HepG2 (cell line): ENCODE measurements at regions not wholly inside any gene's neighbourhood (a gene's known extent, or its start where the extent isn't known, plus 50 kb on each side); places are given as distances from the start of the nearest gene placed in this dataset.

Experiments
- ATAC-seq: fragments of 200-7000 bp; cut with Tn5 transposase; 3 replicates; pipeline ENCODE4 v1.9.1; 2020; ENCODE audit warnings: mild to moderate bottlenecking, moderate library complexity
- BruUV-seq: library from RNA; stranded (reverse); fragments of 400-500 nt; replicated peaks from 2 replicates; lab custom pipeline; 2021; lab: Mats Ljungman, UMichigan
- CTCF ChIA-PET: fragments of 300-600 bp; formaldehyde crosslinking; extraction: SDS; loops from one replicate; lab custom pipeline; 2021; ENCODE audit warnings: low total read pairs, inconsistent platforms, low intra/inter-chr PET ratio; lab: Yijun Ruan, JAX
- POLR2A ChIA-PET: fragments of 350-600 bp; sonication (Branson Sonifier 250); formaldehyde crosslinking; loops from one replicate; lab custom pipeline; 2020; ENCODE audit warnings: antibody characterized with exemption, inconsistent platforms; lab: Yijun Ruan, JAX
- DNase-seq: peaks from one replicate; pipeline ENCODE4 v3.0.0-alpha.2; 2015; ENCODE audit warnings: low spot score
- FAIRE-seq: peaks from 3 replicates; lab custom pipeline; 2011; peaks lifted over from hg19 to GRCh38; lab: Jason Lieb, UNC
- H2AFZ ChIP-seq: one replicate; pipeline ENCODE4 v1.6.1; 2011; ENCODE audit warnings: low read length, inconsistent platforms
- H3K27ac ChIP-seq: fragments of 300-600 bp; 3 replicates; pipeline ENCODE4 v1.8.0; 2011; ENCODE audit warnings: mixed run types, mild to moderate bottlenecking, mixed read lengths, low read length, inconsistent platforms; ENCODE audit not compliant: insufficient read depth; ENCODE audit errors: extremely low read length
- H3K27me3 ChIP-seq, 2 experiments: fragments of 200-600 bp in 1 of 2; 2 replicates in 1 of 2; 3 replicates in 1 of 2; pipeline versions ENCODE4 v1.6.0 to v1.8.0; 2011; ENCODE audit warnings: low read length in 2 of 2, mild to moderate bottlenecking in 2 of 2, moderate library complexity in 2 of 2, inconsistent platforms in 1 of 2; ENCODE audit not compliant: insufficient read depth in 2 of 2, control insufficient read depth in 1 of 2
- H3K36me3 ChIP-seq, 2 experiments: fragments of 200-600 bp in 1 of 2; replicated peaks in 1 of 2; 2 replicates in 1 of 2; 3 replicates in 1 of 2; pipeline versions ENCODE4 v1.5.1 to v1.8.0; 2011; ENCODE audit warnings: low read length in 2 of 2, inconsistent platforms in 1 of 2; ENCODE audit not compliant: insufficient read depth in 2 of 2, control insufficient read depth in 1 of 2
- H3K4me1 ChIP-seq: 2 replicates; pipeline ENCODE4 v1.5.1; 2012; ENCODE audit warnings: low read length, inconsistent platforms; ENCODE audit not compliant: insufficient read depth
- H3K4me2 ChIP-seq: 2 replicates; pipeline ENCODE4 v1.6.0; 2011; ENCODE audit warnings: low read depth, low read length, inconsistent platforms
- H3K4me3 ChIP-seq, 3 experiments: fragments of 200-600 bp in 1 of 3; sonication (generic), shearing (Covaris generic) in 1 of 3; replicated peaks in 1 of 3; 2 replicates each; pipeline ENCODE4 v1.5.1; 2011 to 2016; ENCODE audit warnings: low read length in 3 of 3, inconsistent platforms in 2 of 3, low read depth in 2 of 3, mild to moderate bottlenecking in 2 of 3, control low read depth in 1 of 3, mixed read lengths in 1 of 3; ENCODE audit not compliant: insufficient read depth in 1 of 3
- H3K79me2 ChIP-seq: one replicate; pipeline ENCODE4 v1.6.1; 2011; ENCODE audit warnings: low read length, inconsistent platforms; ENCODE audit not compliant: insufficient read depth
- H3K9ac ChIP-seq: 2 replicates; pipeline ENCODE4 v1.6.0; 2011; ENCODE audit warnings: mild to moderate bottlenecking, low read depth, low read length, inconsistent platforms; ENCODE audit not compliant: insufficient read depth
- H3K9me3 ChIP-seq: 2 replicates; pipeline ENCODE4 v1.5.1; 2012; ENCODE audit warnings: mild to moderate bottlenecking, low read length
- H4K20me1 ChIP-seq: 2 replicates; pipeline ENCODE4 v1.6.0; 2011; ENCODE audit warnings: inconsistent platforms, mild to moderate bottlenecking, low read length, moderate library complexity; ENCODE audit not compliant: insufficient read depth
- ATF7 ChIP-seq, 2 experiments: fragments of 450-650 bp in 1 of 2; sonication (generic) in 1 of 2; formaldehyde crosslinking in 1 of 2; IDR thresholded peaks; 2 replicates each; pipeline versions ENCODE4 v1.4.0 to v1.6.1; 2016 to 2020; ENCODE audit warnings: antibody characterized with exemption in 1 of 2, mild to moderate bottlenecking in 1 of 2, missing genetic modification reagents in 1 of 2
- E2F1 ChIP-seq: sonication (generic); formaldehyde crosslinking; IDR thresholded peaks from 2 replicates; pipeline ENCODE4 v1.5.0; 2020; ENCODE audit warnings: missing genetic modification reagents
- GTF2F1 ChIP-seq: fragments of 150-350 bp; IDR thresholded peaks from 2 replicates; pipeline ENCODE4 v1.6.1; 2014; ENCODE audit warnings: low read length
- HES4 ChIP-seq: sonication (generic); formaldehyde crosslinking; IDR thresholded peaks from 2 replicates; pipeline ENCODE4 v1.9.0; 2021; ENCODE audit warnings: mild to moderate bottlenecking, missing genetic modification reagents, borderline replicate concordance
- IRF2 ChIP-seq: IDR thresholded peaks from 2 replicates; pipeline ENCODE4 v1.6.1; 2018; ENCODE audit warnings: missing genetic modification reagents, missing compliant biosample characterization
- KAT7 ChIP-seq: IDR thresholded peaks from 2 replicates; pipeline ENCODE4 v1.6.1; 2018; ENCODE audit warnings: borderline replicate concordance, missing compliant biosample characterization
- MAFK ChIP-seq, 2 experiments: IDR thresholded peaks in 1 of 2; conservative IDR thresholded peaks in 1 of 2; 2 replicates each; pipeline ENCODE4 v1.6.1; 2011; ENCODE audit warnings: improper control_type of control experiment in 2 of 2, low read length in 2 of 2
- MBD4 ChIP-seq: IDR thresholded peaks from 2 replicates; pipeline ENCODE4 v1.6.1; 2012; ENCODE audit warnings: low read length, inconsistent platforms, borderline replicate concordance
- MBNL3 ChIP-seq: fragments of 250-450 bp; sonication (Bioruptor Pico); conservative IDR thresholded peaks from 2 replicates; pipeline ENCODE4 v1.8.0; 2022; ENCODE audit warnings: mild to moderate bottlenecking, inconsistent platforms
- MTA3 ChIP-seq: sonication (generic); formaldehyde crosslinking; IDR thresholded peaks from 2 replicates; pipeline ENCODE4 v1.4.0; 2020; ENCODE audit warnings: missing genetic modification reagents
- SIN3B ChIP-seq: fragments of 150-350 bp; IDR thresholded peaks from 2 replicates; pipeline ENCODE4 v1.6.1; 2014; ENCODE audit warnings: low read length
- SRY ChIP-seq: sonication (generic); formaldehyde crosslinking; IDR thresholded peaks from 2 replicates; pipeline ENCODE4 v1.8.0; 2022; ENCODE audit warnings: mild to moderate bottlenecking, missing genetic modification reagents
- TCF7 ChIP-seq: sonication (generic); IDR thresholded peaks from 2 replicates; pipeline ENCODE4 v1.6.1; 2016; ENCODE audit warnings: antibody characterized with exemption, low read depth
- ZFX ChIP-seq: sonication (generic); formaldehyde crosslinking; IDR thresholded peaks from 2 replicates; pipeline ENCODE4 v1.4.0; 2020; ENCODE audit warnings: mild to moderate bottlenecking, low read depth, missing genetic modification reagents, moderate library complexity
- ZNF205 ChIP-seq: IDR thresholded peaks from 2 replicates; pipeline ENCODE4 v1.6.1; 2018; ENCODE audit warnings: missing biosample characterization, missing genetic modification reagents
- ZNF660 ChIP-seq: sonication (generic); formaldehyde crosslinking; IDR thresholded peaks from 2 replicates; pipeline ENCODE4 v1.5.1; 2020; ENCODE audit warnings: mild to moderate bottlenecking, low read depth, missing genetic modification reagents, borderline replicate concordance
- WGBS: methylation state at CpG from one replicate; pipeline ENCODE4 v1.1.6; 2017; ENCODE audit warnings: low lambda C conversion rate; 5-methylcytosine and 5-hydroxymethylcytosine counted together
- in situ Hi-C: cut with HindIII; loops from 2 replicates; pipeline ENCODE4 v1.10.0; 2017; ENCODE audit warnings: low pct_unique_long_range_greater_than_20kb; ENCODE audit not compliant: extremely low pct_ligation_motif_present
- intact Hi-C: fragments of 100-400 bp; cut with micrococcal nuclease; formaldehyde crosslinking; loops from one replicate; pipeline ENCODE4 v1.10.0; 2022; ENCODE audit not compliant: unreplicated experiment

- 0% methylated on average over 2 of the region's 2 CpGs for WGBS
- no peaks in the 10 kb centered on the region for H3K4me1 ChIP-seq
- H3K27ac ChIP-seq = no peak overlapping the region
- BruUV-seq = no TSS peak
- FAIRE-seq (no peak), DNase-seq (no peak), ATAC-seq (no peak)
- H3K79me2 ChIP-seq = no peaks in the 10 kb centered on the region
- H3K9me3 ChIP-seq = no peaks in the 10 kb centered on the region
- no peaks in the 10 kb centered on the region for H4K20me1 ChIP-seq
- ChIA-PET CTCF (no interaction called here), POLR2A (no interaction called here)
- H3K27me3 ChIP-seq = no peaks in the 10 kb centered on the region
- H3K36me3 ChIP-seq = no peaks in the 10 kb centered on the region
- no peak for TF ChIP-seq ZNF660 (CRISPR knock-in tag)
- TF ChIP-seq ATF7 (IDR thresholded peaks at IDR 0.05) = no peak
- no peak for TF ChIP-seq ATF7 (CRISPR knock-in tag; IDR thresholded peaks at IDR 0.05)
- no peak for TF ChIP-seq SRY (CRISPR knock-in tag)
- no peak for TF ChIP-seq IRF2
- no peak for TF ChIP-seq ZFX
- no peak for TF ChIP-seq ZNF205 (CRISPR knock-in tag)
- no peak for TF ChIP-seq SIN3B
- no peak for TF ChIP-seq TCF7
- in situ Hi-C loops (no loop called here), intact Hi-C loops (no loop called here)
- no peak overlapping the region for H3K9ac ChIP-seq
- H3K4me3 ChIP-seq = no peak overlapping the region
- no peak overlapping the region for H3K4me2 ChIP-seq
- no peak overlapping the region for H2AFZ ChIP-seq
Measured at GRCh38 chr5:107268241-107268640, 402.5 kb downstream of the EFNA5 start.

GRCh38 chr5:107266100-107266499, 404.6 kb downstream of the EFNA5 start:
- Histone ChIP-seq H3K27ac (no peak overlapping the region), H3K9ac (no peak overlapping the region), H3K9me3 (no peaks in the 10 kb centered on the region), H3K36me3 (no peaks in the 10 kb centered on the region), H3K4me1 (no peaks in the 10 kb centered on the region), H2AFZ (no peak overlapping the region), H3K4me3 (no peak overlapping the region), H3K4me2 (no peak overlapping the region), H4K20me1 (no peaks in the 10 kb centered on the region), H3K79me2 (no peaks in the 10 kb centered on the region), H3K27me3 (no peaks in the 10 kb centered on the region)
- in situ Hi-C loops = no loop called here
- TF ChIP-seq MTA3 (CRISPR knock-in tag) (no peak), MAFK (conservative IDR thresholded peaks at IDR 0.05 in 1 of 2, IDR thresholded peaks at IDR 0.05 in 1 of 2; ENCODE audit: low read length in 2 of 2) (no peak), GTF2F1 (no peak), MBNL3 (CRISPR knock-in tag) (no peak), MBD4 (no peak), E2F1 (CRISPR knock-in tag) (no peak), HES4 (no peak), KAT7 (CRISPR knock-in tag) (no peak)
- POLR2A ChIA-PET = no interaction called here
- BruUV-seq = no TSS peak
- WGBS = 0% methylated on average over 1 of the region's 1 CpG
- no peak for DNase-seq
- intact Hi-C loops = no loop called here
- CTCF ChIA-PET = no interaction called here
- no peak for FAIRE-seq
- no peak for ATAC-seq
